ACC112 (cell line): ENCODE measurements at regions not wholly inside any gene's neighbourhood (a gene's known extent, or its start where the extent isn't known, plus 50 kb on each side); places are given as distances from the start of the nearest gene placed in this dataset.

ENCODE experiments used
- H2AFZ ChIP-seq: fragments of 200-600 bp; sonication (generic); one replicate; pipeline ENCODE4 v1.6.0; 2017; ENCODE audit warnings: antibody characterized with exemption, low read length; ENCODE audit not compliant: unreplicated experiment
- H3K27ac ChIP-seq: fragments of 200-600 bp; sonication (generic); 2 replicates; pipeline ENCODE4 v1.5.1; 2014; ENCODE audit warnings: low read depth, mild to moderate bottlenecking, antibody characterized with exemption, low read length, moderate library complexity
- H3K27me3 ChIP-seq: fragments of 200-600 bp; sonication (generic); 2 replicates; pipeline ENCODE4 v1.6.1; 2014; ENCODE audit warnings: mild to moderate bottlenecking, antibody characterized with exemption, low read length, moderate library complexity, mixed read lengths; ENCODE audit not compliant: insufficient read depth
- H3K36me3 ChIP-seq: fragments of 200-600 bp; sonication (generic); 2 replicates; pipeline ENCODE4 v1.6.1; 2016; ENCODE audit warnings: mild to moderate bottlenecking, antibody characterized with exemption, low read length, moderate library complexity, mixed read lengths; ENCODE audit not compliant: insufficient read depth
- H3K4me1 ChIP-seq: fragments of 200-600 bp; sonication (generic); one replicate; pipeline ENCODE4 v1.6.1; 2016; ENCODE audit warnings: low read length, mixed read lengths; ENCODE audit not compliant: insufficient read depth, unreplicated experiment, control insufficient read depth
- H3K4me3 ChIP-seq: fragments of 200-600 bp; sonication (generic); 2 replicates; pipeline ENCODE4 v1.5.1; 2014; ENCODE audit warnings: mild to moderate bottlenecking, low read depth, low read length
- H3K79me2 ChIP-seq: fragments of 200-600 bp; sonication (generic); one replicate; pipeline ENCODE4 v1.6.0; 2016; ENCODE audit warnings: low read length; ENCODE audit not compliant: control insufficient read depth, unreplicated experiment, insufficient read depth

DNA sequence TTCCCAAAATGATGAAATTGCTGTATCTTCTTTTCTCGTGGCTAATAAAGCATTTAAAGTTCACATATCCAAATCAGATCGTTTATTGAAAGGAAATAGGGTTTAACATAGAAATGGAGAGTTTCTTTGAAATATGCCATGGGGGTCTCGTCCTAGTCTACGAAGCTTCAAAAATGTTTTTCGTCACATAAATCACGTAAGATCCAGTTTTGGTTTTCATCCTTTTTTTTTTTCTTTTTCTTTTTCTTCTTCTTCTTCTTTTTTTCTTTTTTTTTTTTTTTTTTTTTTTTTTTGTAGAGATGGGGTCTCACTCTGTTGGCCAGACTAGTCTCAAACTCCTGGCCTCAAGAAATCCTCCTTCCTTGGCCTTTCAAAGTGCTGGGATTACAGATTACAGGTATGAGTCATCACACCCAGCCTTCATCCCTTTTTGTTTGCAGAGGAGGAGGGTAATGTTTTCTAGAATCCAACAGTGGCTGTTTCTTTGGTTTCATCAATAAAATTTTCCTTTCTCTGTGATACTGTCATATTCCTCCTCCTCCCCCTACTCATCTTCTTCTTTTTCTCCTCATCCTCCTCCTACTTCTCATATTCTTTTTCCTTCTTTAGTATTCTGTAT lies 94.7 kb upstream of the LOC128125822 start:
- H3K27me3 ChIP-seq, result peaks cover 18% of the 10 kb centered on the region
- no peaks in the 10 kb centered on the region for H3K36me3 ChIP-seq
- H3K4me3 ChIP-seq, result no peak overlapping the region
- H3K79me2 ChIP-seq, result no peaks in the 10 kb centered on the region
- H3K4me1 ChIP-seq, result no peaks in the 10 kb centered on the region
- no peak overlapping the region for H2AFZ ChIP-seq
- no peak overlapping the region for H3K27ac ChIP-seq

DNA sequence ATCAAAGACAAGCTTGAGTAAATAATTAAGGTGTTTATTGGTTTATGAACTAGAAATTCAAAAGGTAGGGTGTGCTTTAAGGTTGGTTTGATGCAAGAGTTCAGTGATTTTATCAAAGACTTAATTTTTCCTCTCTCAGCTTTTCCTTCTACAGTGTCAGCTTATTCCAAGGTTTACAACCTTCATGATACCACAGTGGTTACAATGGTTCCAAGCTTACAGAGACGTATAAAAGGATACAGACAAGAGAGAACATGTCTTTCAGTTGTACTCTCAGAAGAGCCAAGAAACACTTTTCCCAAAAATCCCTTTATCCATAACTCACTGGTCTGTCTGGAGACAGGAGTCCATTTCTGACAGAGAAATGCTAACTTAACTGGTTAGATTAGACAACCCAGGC lies 93.5 kb upstream of the LOC128125822 start:
- H3K79me2 ChIP-seq, result no peaks in the 10 kb centered on the region
- no peaks in the 10 kb centered on the region for H3K36me3 ChIP-seq
- no peak overlapping the region for H2AFZ ChIP-seq
- H3K27ac ChIP-seq, result no peak overlapping the region
- H3K4me1 ChIP-seq, result no peaks in the 10 kb centered on the region
- H3K27me3 ChIP-seq, result peaks cover 18% of the 10 kb centered on the region
- H3K4me3 ChIP-seq, result no peak overlapping the region

DNA sequence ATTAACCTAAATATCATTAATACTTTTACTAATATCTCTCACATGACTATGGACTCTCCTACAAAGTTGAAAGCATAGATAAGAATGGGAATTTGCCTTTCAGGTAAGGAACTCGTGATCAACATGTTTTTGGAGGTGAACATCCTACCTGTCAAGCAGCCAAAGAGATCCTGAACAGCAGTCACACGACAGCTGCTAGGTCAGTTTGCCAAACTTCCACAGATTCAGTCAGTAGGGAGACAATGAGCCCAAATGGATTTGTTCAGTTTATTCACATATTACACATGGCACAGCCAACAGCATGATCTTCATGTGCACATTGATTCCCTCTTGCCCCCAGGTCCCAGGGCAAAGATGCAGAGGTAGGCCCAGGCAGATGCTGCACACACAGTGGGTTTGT lies 86.1 kb upstream of the LOC128125822 start:
- Histone ChIP-seq H3K27ac (no peak overlapping the region), H3K4me1 (no peaks in the 10 kb centered on the region), H3K79me2 (no peaks in the 10 kb centered on the region), H3K36me3 (no peaks in the 10 kb centered on the region), H3K4me3 (no peak overlapping the region), H3K27me3 (peaks cover 15% of the 10 kb centered on the region), H2AFZ (no peak overlapping the region)

DNA sequence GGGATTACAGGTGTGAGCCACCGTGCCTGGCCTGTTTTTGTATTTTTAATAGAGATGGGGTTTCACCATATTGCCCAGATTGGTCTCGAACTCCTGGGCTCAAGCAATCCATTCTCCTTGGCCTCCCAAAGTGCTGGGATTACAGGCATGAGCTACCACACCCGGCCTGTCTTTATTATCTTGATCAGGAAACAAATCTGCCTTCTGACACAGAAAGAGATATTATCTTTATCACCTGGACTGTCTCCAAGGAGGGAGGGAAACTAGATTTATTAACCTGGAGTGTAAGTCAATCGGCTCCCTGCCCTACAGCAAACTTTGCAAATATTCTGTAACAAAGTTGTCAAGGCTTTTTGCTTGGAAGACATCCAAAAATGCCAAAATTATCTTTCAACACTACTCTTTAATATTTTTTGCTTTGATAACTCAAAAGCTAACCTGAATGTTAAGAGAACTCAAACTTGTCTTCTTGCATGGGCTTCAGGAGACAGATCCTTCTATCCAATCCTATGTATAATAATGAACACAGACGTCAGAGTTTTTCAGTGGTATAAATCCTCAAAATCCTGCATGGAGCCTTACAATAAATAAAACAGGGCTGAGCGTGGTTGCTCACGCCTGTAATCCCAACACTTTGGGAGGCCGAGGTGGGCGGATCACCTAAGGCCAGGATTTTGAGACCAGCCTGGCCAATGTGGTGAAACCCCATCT lies 85.0 kb upstream of the LOC128125822 start:
- Histone ChIP-seq H3K4me3 (no peak overlapping the region), H3K36me3 (no peaks in the 10 kb centered on the region), H2AFZ (no peak overlapping the region), H3K4me1 (no peaks in the 10 kb centered on the region), H3K27me3 (peaks cover 13% of the 10 kb centered on the region), H3K79me2 (no peaks in the 10 kb centered on the region), H3K27ac (no peak overlapping the region)

DNA sequence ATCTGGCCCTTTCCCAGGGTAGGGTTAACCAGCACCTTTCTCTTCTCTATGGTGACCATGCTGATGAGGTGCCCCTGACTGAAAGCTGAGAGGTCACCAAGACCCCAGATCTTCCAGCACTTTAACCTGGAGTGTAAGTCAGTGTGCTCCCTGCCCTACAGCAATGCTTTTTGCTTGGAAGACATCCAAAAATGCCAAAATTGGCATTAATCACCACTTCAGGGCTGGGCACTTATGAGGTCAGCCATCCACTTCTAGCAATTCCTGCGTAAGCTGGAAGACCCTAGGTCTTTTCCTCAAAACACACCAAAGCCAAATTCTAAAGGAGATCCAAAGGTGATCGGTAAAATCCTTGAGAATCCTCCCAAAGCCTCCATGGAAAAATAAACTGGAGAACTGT lies 81.2 kb upstream of the LOC128125822 start:
- Histone ChIP-seq H2AFZ (no peak overlapping the region), H3K36me3 (no peaks in the 10 kb centered on the region), H3K27ac (no peak overlapping the region), H3K27me3 (peaks cover 10% of the 10 kb centered on the region; the same call in 1 of the 2 replicates), H3K4me3 (no peak overlapping the region), H3K4me1 (no peaks in the 10 kb centered on the region), H3K79me2 (no peaks in the 10 kb centered on the region)

DNA sequence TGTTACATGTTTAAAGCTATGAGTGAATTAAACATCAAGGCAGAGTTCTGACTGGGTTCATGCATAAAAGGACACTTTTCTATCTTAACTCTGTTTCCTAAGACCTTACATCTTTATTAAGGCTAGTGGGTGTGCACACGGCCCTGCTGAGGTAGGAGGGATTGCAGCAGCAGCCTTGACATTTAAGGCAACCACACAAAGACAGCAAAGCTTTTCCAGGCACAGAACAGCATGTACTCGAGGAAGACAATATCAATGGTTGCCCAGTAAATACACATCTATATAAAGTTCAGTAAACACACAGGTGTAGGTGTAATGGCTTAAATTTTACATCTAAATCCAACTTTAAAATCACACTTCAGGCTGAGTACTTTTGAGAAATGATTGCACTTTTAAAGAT lies 79.8 kb upstream of the LOC128125822 start:
- no peak overlapping the region for H3K27ac ChIP-seq
- H3K36me3 ChIP-seq, result no peaks in the 10 kb centered on the region

DNA sequence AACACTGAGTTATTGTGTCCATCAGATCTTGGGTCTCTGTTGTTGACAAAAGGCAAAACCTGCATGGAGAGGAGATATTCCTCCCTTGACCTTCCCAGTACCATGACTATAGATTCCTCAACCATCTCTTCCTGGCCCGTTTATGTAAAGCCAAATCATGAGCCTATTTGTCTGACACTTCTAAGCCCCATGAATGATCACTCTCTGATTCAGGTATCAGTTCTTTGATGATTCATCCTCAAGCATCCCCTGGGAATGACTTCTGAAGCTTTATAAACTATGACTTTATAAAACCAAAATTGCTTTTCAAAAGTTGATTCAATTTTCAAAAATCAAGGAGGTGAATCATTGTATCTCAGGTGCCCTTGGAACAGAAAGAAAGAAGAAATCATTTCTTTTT lies 78.7 kb upstream of the LOC128125822 start:
- Histone ChIP-seq H3K27me3 (peaks cover 7% of the 10 kb centered on the region; the same call in 1 of the 2 replicates), H3K36me3 (no peaks in the 10 kb centered on the region), H3K79me2 (no peaks in the 10 kb centered on the region), H3K4me1 (no peaks in the 10 kb centered on the region), H2AFZ (no peak overlapping the region), H3K4me3 (no peak overlapping the region), H3K27ac (no peak overlapping the region)

More for the DNA sequence above, 79.8 kb upstream of the LOC128125822 start:
- no peak overlapping the region for H3K4me3 ChIP-seq
- H3K79me2 ChIP-seq, result no peaks in the 10 kb centered on the region
- H3K4me1 ChIP-seq, result no peaks in the 10 kb centered on the region
- peaks cover 10% of the 10 kb centered on the region; the same call in 1 of the 2 replicates for H3K27me3 ChIP-seq
- no peak overlapping the region for H2AFZ ChIP-seq

DNA sequence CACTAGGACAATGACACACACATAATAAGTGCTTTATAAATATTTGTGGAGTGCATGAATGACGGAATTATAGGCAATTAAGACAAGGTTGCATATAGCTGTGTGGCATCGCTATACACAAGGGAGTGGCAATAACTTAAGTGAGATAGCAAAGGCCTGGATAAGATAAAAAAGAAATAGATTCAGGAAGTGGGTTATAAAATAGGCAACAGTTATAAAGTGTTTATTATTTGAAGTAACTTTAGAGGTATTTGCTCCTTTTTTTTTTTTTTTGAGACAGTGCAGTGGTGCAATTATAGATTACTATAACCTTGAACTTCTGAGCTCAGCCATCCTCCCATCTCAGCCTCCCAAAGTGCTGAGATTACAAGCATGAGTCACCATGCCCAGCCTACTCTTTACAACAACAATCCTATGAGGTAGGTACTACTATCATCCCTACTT lies 75.9 kb upstream of the LOC128125822 start:
- no peaks in the 10 kb centered on the region for H3K4me1 ChIP-seq
- no peak overlapping the region for H3K27ac ChIP-seq
- no peaks in the 10 kb centered on the region for H3K79me2 ChIP-seq
- no peaks in the 10 kb centered on the region for H3K36me3 ChIP-seq
- 0 out of 2 replicates have a peak, but pooled peaks cover 3% of the 10 kb centered on the region for H3K27me3 ChIP-seq
- no peak overlapping the region for H3K4me3 ChIP-seq
- H2AFZ ChIP-seq, result no peak overlapping the region

DNA sequence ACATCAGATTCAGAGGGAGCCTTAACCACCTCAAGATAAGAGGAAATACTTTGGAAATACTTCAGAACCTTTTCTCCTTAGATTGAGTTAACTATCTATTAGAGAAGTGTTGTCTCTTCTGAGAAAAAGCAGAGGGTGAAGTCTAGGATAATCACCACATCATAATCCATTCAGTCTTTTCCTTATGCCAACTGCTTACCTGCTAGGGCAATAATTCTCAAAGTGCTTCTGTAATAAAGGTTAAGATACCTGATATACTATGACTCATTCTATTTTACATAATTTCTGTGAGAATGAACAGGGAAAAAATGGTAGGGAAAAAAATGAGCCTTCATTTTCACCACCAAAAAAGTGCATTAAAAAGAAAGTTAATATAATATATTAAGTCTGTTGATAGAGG lies 70.1 kb upstream of the LOC128125822 start:
- Histone ChIP-seq H3K4me1 (no peaks in the 10 kb centered on the region), H2AFZ (no peak overlapping the region), H3K4me3 (no peak overlapping the region), H3K36me3 (no peaks in the 10 kb centered on the region), H3K27ac (no peak overlapping the region), H3K27me3 (0 out of 2 replicates have a peak, but pooled peaks cover 3% of the 10 kb centered on the region), H3K79me2 (no peaks in the 10 kb centered on the region)

DNA sequence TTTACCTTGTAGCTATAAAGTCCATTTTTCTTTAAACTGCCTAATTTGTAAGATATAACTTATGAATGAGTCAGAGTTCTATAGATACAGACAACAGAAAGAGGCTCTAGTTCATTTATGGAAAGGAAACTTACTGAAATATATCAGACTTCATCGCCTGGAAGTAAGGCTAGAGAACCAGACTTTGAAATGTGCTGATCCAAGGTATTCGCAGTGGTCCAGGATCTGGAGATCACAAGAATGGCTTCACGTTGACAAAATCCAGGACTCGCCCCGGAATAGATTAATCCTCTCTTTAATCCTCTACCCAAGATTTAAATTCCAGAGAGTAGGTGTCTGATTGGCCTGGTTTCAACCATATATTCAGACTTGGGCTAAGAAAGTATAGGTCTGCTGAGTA lies 69.1 kb upstream of the LOC128125822 start:
- Histone ChIP-seq H3K27me3 (0 out of 2 replicates have a peak, but pooled peaks cover 3% of the 10 kb centered on the region), H3K79me2 (no peaks in the 10 kb centered on the region), H3K4me3 (no peak overlapping the region), H3K27ac (no peak overlapping the region), H3K4me1 (no peaks in the 10 kb centered on the region), H2AFZ (no peak overlapping the region), H3K36me3 (no peaks in the 10 kb centered on the region)
